ENCODE measurements at regions not wholly inside any gene's neighbourhood (a gene's known extent, or its start where the extent isn't known, plus 50 kb on each side); places are given as distances from the start of the nearest gene placed in this dataset.

- Histone ChIP-seq H3K9me2 (no peaks in the 10 kb centered on the region), H3K4me1 (ENCODE audit: control insufficient read depth in 1 of 2, insufficient read depth in 2 of 2, low read depth in 1 of 2, low read length in 1 of 2) (peaks cover 0 to 7% of the 10 kb centered on the region in 2 experiments; a peak in 1 of 4 replicates), H3K79me2 (ENCODE audit: insufficient read depth) (no peaks in the 10 kb centered on the region), H3K4me2 (no peak overlapping the region), H3K27ac (ENCODE audit: low read depth in 2 of 2, low read length in 1 of 2) (no peak overlapping the region), H3K36me3 (replicated peaks in 1 of 2; ENCODE audit: control insufficient read depth in 1 of 2, insufficient read depth in 2 of 2, low read length in 1 of 2) (no peaks in the 10 kb centered on the region), H3K4me3 (ENCODE audit: low read depth in 2 of 2, low read length in 1 of 2) (no peak overlapping the region), H3K9me3 (no peaks in the 10 kb centered on the region), H2AFZ (ENCODE audit: low read depth) (no peak overlapping the region), H4K20me1 (ENCODE audit: insufficient read depth) (no peaks in the 10 kb centered on the region), H3K9ac (no peak overlapping the region), H3K27me3 (ENCODE audit: insufficient read depth) (peaks cover 14% of the 10 kb centered on the region; the same call in 1 of the 2 replicates), H3F3A (replicated peaks; ENCODE audit: insufficient read depth) (no peaks in the 10 kb centered on the region)
- WGBS (ENCODE audit: low lambda C conversion rate), result 43% methylated on average over 5 of the region's 5 CpGs
- ChIA-PET POLR2A (no interaction called here), CTCF (interaction anchor here (1.1 to 3.5 kb wide), 5 partner anchors 8 to 509 kb away, joined by 3 to 19 read pairs (median 4); no protein-coding TSS in a partner anchor)
- no peak for DNase-seq
- TF ChIP-seq NFIC (IDR thresholded peaks at IDR 0.05; ENCODE audit: borderline replicate concordance) (no peak), RCOR1 (IDR thresholded peaks at IDR 0.05; ENCODE audit: low read length) (no peak), TAF1 (IDR thresholded peaks at IDR 0.05; ENCODE audit: borderline replicate concordance, low read depth, low read length) (no peak), SMC3 (IDR thresholded peaks at IDR 0.05; ENCODE audit: low read depth, low read length) (no peak), IRF3 (IDR thresholded peaks at IDR 0.05; ENCODE audit: low read depth, low read length) (no peak), MEF2A (IDR thresholded peaks at IDR 0.05; ENCODE audit: borderline replicate concordance, low read depth) (no peak), GATA2 (CRISPR knock-in tag; IDR thresholded peaks at IDR 0.05) (no peak), TEAD4 (IDR thresholded peaks at IDR 0.05; ENCODE audit: borderline replicate concordance, insufficient read depth) (no peak), FOXM1 (IDR thresholded peaks at IDR 0.05; ENCODE audit: low read depth) (no peak)
- TF ChIP-seq, protein P1, sequence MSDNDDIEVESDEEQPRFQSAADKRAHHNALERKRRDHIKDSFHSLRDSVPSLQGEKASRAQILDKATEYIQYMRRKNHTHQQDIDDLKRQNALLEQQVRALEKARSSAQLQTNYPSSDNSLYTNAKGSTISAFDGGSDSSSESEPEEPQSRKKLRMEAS (IDR thresholded peaks at IDR 0.05; ENCODE audit: low read depth), result no peak
- TF ChIP-seq, protein P2, sequence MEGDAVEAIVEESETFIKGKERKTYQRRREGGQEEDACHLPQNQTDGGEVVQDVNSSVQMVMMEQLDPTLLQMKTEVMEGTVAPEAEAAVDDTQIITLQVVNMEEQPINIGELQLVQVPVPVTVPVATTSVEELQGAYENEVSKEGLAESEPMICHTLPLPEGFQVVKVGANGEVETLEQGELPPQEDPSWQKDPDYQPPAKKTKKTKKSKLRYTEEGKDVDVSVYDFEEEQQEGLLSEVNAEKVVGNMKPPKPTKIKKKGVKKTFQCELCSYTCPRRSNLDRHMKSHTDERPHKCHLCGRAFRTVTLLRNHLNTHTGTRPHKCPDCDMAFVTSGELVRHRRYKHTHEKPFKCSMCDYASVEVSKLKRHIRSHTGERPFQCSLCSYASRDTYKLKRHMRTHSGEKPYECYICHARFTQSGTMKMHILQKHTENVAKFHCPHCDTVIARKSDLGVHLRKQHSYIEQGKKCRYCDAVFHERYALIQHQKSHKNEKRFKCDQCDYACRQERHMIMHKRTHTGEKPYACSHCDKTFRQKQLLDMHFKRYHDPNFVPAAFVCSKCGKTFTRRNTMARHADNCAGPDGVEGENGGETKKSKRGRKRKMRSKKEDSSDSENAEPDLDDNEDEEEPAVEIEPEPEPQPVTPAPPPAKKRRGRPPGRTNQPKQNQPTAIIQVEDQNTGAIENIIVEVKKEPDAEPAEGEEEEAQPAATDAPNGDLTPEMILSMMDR (IDR thresholded peaks at IDR 0.05), result no peak
Measured at GRCh38 chr7:24370541-24370940, 86.6 kb downstream of the NPY start.

GRCh38 chr7:24372961-24373955, 89.3 kb downstream of the NPY start:
- CTCF ChIA-PET, result interaction anchor here (0.8 to 2.1 kb wide), 6 partner anchors 8 to 434 kb away, joined by 3 to 4 read pairs (median 3); no protein-coding TSS in a partner anchor
- WGBS (ENCODE audit: low lambda C conversion rate), result 60% methylated on average over 15 of the region's 17 CpGs
- TF ChIP-seq TAF1 (IDR thresholded peaks at IDR 0.05; ENCODE audit: borderline replicate concordance, low read depth, low read length) (no peak), ELF1 (IDR thresholded peaks at IDR 0.05) (no peak), RCOR1 (IDR thresholded peaks at IDR 0.05; ENCODE audit: low read length) (no peak), SMC3 (IDR thresholded peaks at IDR 0.05; ENCODE audit: low read depth, low read length) (no peak), SIN3A (IDR thresholded peaks at IDR 0.05; ENCODE audit: borderline replicate concordance, low read depth, low read length) (no peak), GATA2 (CRISPR knock-in tag; IDR thresholded peaks at IDR 0.05) (no peak), MXI1 (IDR thresholded peaks at IDR 0.05; ENCODE audit: low read depth, low read length) (no peak), TCF12 (IDR thresholded peaks at IDR 0.05) (no peak), FOXM1 (IDR thresholded peaks at IDR 0.05; ENCODE audit: low read depth) (no peak)
- TF ChIP-seq, protein P3, sequence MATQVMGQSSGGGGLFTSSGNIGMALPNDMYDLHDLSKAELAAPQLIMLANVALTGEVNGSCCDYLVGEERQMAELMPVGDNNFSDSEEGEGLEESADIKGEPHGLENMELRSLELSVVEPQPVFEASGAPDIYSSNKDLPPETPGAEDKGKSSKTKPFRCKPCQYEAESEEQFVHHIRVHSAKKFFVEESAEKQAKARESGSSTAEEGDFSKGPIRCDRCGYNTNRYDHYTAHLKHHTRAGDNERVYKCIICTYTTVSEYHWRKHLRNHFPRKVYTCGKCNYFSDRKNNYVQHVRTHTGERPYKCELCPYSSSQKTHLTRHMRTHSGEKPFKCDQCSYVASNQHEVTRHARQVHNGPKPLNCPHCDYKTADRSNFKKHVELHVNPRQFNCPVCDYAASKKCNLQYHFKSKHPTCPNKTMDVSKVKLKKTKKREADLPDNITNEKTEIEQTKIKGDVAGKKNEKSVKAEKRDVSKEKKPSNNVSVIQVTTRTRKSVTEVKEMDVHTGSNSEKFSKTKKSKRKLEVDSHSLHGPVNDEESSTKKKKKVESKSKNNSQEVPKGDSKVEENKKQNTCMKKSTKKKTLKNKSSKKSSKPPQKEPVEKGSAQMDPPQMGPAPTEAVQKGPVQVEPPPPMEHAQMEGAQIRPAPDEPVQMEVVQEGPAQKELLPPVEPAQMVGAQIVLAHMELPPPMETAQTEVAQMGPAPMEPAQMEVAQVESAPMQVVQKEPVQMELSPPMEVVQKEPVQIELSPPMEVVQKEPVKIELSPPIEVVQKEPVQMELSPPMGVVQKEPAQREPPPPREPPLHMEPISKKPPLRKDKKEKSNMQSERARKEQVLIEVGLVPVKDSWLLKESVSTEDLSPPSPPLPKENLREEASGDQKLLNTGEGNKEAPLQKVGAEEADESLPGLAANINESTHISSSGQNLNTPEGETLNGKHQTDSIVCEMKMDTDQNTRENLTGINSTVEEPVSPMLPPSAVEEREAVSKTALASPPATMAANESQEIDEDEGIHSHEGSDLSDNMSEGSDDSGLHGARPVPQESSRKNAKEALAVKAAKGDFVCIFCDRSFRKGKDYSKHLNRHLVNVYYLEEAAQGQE (IDR thresholded peaks at IDR 0.05; ENCODE audit: low read depth, low read length), result no peak

More at GRCh38 chr7:24372961-24373955, 89.3 kb downstream of the NPY start:
- Histone ChIP-seq H3F3A (replicated peaks; ENCODE audit: insufficient read depth) (no peaks in the 10 kb centered on the region), H4K20me1 (ENCODE audit: insufficient read depth) (no peaks in the 10 kb centered on the region), H3K9ac (no peak overlapping the region), H3K9me2 (no peaks in the 10 kb centered on the region), H3K9me3 (no peaks in the 10 kb centered on the region), H3K4me2 (no peak overlapping the region), H3K36me3 (replicated peaks in 1 of 2; ENCODE audit: control insufficient read depth in 1 of 2, insufficient read depth in 2 of 2, low read length in 1 of 2) (no peaks in the 10 kb centered on the region), H3K27me3 (ENCODE audit: insufficient read depth) (peaks cover 14% of the 10 kb centered on the region; the same call in 1 of the 2 replicates), H3K79me2 (ENCODE audit: insufficient read depth) (no peaks in the 10 kb centered on the region), H3K4me3 (ENCODE audit: low read depth in 2 of 2, low read length in 1 of 2) (no peak overlapping the region), H3K4me1 (ENCODE audit: control insufficient read depth in 1 of 2, insufficient read depth in 2 of 2, low read depth in 1 of 2, low read length in 1 of 2) (peaks cover 0 to 5% of the 10 kb centered on the region in 2 experiments; a peak in 1 of 4 replicates), H2AFZ (ENCODE audit: low read depth) (no peak overlapping the region), H3K27ac (ENCODE audit: low read depth in 2 of 2, low read length in 1 of 2) (no peak overlapping the region)
- no peak for DNase-seq
- POLR2A ChIA-PET, result interaction anchor here (0.6 kb wide), 1 partner anchor 170 kb away, joined by 3 read pairs; no protein-coding TSS in a partner anchor

Data from SK-N-SH (cell line).